ENCODE measurements at regions not wholly inside any gene's neighbourhood (a gene's known extent, or its start where the extent isn't known, plus 50 kb on each side); places are given as distances from the start of the nearest gene placed in this dataset.

DNA sequence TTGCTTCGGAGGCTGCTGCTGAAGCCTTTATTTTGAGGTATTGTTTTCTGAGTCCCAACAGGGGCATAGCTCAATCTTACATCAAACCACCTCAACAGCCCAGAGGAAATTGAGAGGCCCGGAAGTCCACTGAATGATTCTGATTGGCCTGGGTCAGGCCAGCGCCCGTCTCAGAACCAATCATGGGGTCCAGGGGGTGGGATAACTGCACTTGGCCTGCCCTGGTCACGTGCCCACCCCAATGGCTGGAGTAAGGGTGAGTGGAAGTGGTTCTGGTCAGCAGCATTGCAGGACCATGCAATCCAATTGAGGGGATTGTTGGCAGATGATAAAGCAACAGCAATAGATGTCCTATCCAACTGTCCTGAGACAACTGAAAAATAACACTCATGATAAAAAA lies 190.6 kb downstream of the HERPUD2 start:
- Histone ChIP-seq H3K4me3 (no peak overlapping the region), H3K27me3 (no peaks in the 10 kb centered on the region), H3K27ac (no peak overlapping the region), H3K36me3 (no peaks in the 10 kb centered on the region), H3K9me3 (no peaks in the 10 kb centered on the region), H3K4me1 (no peaks in the 10 kb centered on the region)
- in situ Hi-C loops (cut with MboI; ENCODE audit: low sequenced_read_pairs in 4 of 4) (loop anchor here in 1 of 4 donors (25.0 kb wide), 1 partner anchor 442 kb away; no protein-coding TSS in a partner anchor), intact Hi-C loops (cut with DNase I; ENCODE audit: low total_unique reads) (no loop called here)
- no peak for ATAC-seq
- DNase-seq, result no peak
- TF ChIP-seq POLR2A (IDR thresholded peaks at IDR 0.05), result no peak
- TF ChIP-seq, protein P1, sequence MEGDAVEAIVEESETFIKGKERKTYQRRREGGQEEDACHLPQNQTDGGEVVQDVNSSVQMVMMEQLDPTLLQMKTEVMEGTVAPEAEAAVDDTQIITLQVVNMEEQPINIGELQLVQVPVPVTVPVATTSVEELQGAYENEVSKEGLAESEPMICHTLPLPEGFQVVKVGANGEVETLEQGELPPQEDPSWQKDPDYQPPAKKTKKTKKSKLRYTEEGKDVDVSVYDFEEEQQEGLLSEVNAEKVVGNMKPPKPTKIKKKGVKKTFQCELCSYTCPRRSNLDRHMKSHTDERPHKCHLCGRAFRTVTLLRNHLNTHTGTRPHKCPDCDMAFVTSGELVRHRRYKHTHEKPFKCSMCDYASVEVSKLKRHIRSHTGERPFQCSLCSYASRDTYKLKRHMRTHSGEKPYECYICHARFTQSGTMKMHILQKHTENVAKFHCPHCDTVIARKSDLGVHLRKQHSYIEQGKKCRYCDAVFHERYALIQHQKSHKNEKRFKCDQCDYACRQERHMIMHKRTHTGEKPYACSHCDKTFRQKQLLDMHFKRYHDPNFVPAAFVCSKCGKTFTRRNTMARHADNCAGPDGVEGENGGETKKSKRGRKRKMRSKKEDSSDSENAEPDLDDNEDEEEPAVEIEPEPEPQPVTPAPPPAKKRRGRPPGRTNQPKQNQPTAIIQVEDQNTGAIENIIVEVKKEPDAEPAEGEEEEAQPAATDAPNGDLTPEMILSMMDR (IDR thresholded peaks at IDR 0.05 in 4 of 5, conservative IDR thresholded peaks at IDR 0.05 in 1 of 5), result no peak

- Histone ChIP-seq H3K4me3 (no peak overlapping the region), H3K9me3 (no peaks in the 10 kb centered on the region), H3K27me3 (no peaks in the 10 kb centered on the region), H3K27ac (no peak overlapping the region), H3K36me3 (no peaks in the 10 kb centered on the region), H3K4me1 (no peaks in the 10 kb centered on the region)
- intact Hi-C loops (cut with DNase I; ENCODE audit: low total_unique reads) (no loop called here), in situ Hi-C loops (cut with MboI; ENCODE audit: low sequenced_read_pairs in 4 of 4) (loop anchor here in 1 of 4 donors (25.0 kb wide), 1 partner anchor 439 kb away; no protein-coding TSS in a partner anchor)
- TF ChIP-seq POLR2A (IDR thresholded peaks at IDR 0.05), result no peak
- TF ChIP-seq, protein P1 (IDR thresholded peaks at IDR 0.05 in 4 of 5, conservative IDR thresholded peaks at IDR 0.05 in 1 of 5), result no peak
- DNase-seq (no peak), ATAC-seq (no peak)
Measured at GRCh38 chr7:35501681-35502080, 193.3 kb downstream of the HERPUD2 start.

DNA sequence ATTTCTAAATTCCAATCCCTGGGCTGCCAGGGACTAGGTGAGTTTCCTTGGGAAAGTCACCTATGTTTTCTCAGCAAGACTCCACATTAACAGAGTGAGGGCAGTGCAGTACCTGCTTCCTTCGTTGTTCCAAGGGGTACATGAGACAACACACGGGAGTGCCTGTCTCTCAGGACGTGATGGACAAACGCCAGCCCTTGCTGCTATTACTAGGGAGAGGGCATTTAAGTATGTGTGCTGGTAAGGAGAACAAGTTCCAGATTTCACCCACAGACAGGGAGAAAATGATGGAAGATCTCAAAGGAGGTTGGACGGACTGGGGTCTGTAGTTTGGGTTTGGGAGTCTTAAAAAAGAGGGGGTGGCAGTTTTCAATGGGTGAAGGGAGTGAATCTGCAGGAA lies 195.7 kb downstream of the HERPUD2 start:
- intact Hi-C loops (cut with DNase I; ENCODE audit: low total_unique reads), result no loop called here

DNA sequence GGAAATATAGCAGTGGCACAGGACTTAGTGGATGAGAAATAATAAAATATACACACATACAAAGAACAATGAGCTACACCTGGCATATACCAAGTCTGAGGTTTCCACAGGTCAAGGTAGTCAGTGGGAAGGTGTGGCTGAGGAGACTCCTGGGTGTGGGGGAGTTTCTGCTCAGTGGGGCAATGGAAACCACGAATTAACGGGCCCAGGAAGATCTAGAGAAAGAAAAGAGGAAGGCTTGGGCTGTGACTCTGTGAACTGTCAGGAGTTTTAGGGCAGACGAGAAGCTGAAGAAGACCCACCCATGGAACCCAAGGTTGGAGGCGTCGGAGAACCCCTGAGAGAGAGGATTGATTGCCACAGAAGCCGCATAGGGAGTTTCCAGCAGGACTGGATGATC lies 196.5 kb downstream of the HERPUD2 start:
- TF ChIP-seq, protein P1 (IDR thresholded peaks at IDR 0.05 in 4 of 5, conservative IDR thresholded peaks at IDR 0.05 in 1 of 5), result no peak
- TF ChIP-seq POLR2A (IDR thresholded peaks at IDR 0.05), result no peak
- H3K4me3 ChIP-seq, result no peak overlapping the region

More for the DNA sequence above, 195.7 kb downstream of the HERPUD2 start:
- no peak for TF ChIP-seq POLR2A (IDR thresholded peaks at IDR 0.05)
- TF ChIP-seq, protein P1 (IDR thresholded peaks at IDR 0.05 in 4 of 5, conservative IDR thresholded peaks at IDR 0.05 in 1 of 5), result no peak
- in situ Hi-C loops (cut with MboI; ENCODE audit: low sequenced_read_pairs in 4 of 4), result no loop called here
- no peaks in the 10 kb centered on the region for H3K4me1 ChIP-seq
- no peak overlapping the region for H3K4me3 ChIP-seq
- ATAC-seq (no peak), DNase-seq (no peak)
- no peaks in the 10 kb centered on the region for H3K9me3 ChIP-seq
- H3K27me3 ChIP-seq, result no peaks in the 10 kb centered on the region
- H3K27ac ChIP-seq, result no peak overlapping the region
- no peaks in the 10 kb centered on the region for H3K36me3 ChIP-seq

DNA sequence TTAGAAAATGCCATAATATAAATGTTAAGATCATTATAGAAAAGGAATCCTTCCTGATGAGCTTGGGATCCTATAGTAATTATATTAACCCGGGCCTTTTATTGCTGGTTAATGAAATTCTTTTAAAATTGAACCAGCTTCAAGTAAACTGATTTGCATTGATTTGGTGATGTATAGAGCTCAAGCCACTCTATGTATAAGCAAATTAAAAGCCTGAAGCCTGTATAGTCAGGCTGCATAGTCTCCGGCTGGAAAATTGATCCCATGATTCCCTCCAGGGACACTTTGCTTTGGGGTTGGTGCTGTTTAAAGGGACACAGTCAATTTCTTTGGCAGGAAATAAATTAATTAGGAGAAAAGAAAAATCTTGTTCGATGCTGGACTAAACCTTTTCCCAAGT lies 199.1 kb downstream of the HERPUD2 start:
- intact Hi-C loops (cut with DNase I; ENCODE audit: low total_unique reads) (no loop called here), in situ Hi-C loops (cut with MboI; ENCODE audit: low sequenced_read_pairs in 4 of 4) (no loop called here)
- no peak for TF ChIP-seq POLR2A (IDR thresholded peaks at IDR 0.05)
- TF ChIP-seq, protein P1 (IDR thresholded peaks at IDR 0.05 in 4 of 5, conservative IDR thresholded peaks at IDR 0.05 in 1 of 5), result no peak
- H3K9me3 ChIP-seq, result no peaks in the 10 kb centered on the region
- ATAC-seq (no peak), DNase-seq (no peak)
- no peak overlapping the region for H3K4me3 ChIP-seq
- H3K4me1 ChIP-seq, result no peaks in the 10 kb centered on the region
- no peaks in the 10 kb centered on the region for H3K36me3 ChIP-seq
- no peaks in the 10 kb centered on the region for H3K27me3 ChIP-seq
- H3K27ac ChIP-seq, result no peak overlapping the region

More for the DNA sequence above, 196.5 kb downstream of the HERPUD2 start:
- in situ Hi-C loops (cut with MboI; ENCODE audit: low sequenced_read_pairs in 4 of 4) (no loop called here), intact Hi-C loops (cut with DNase I; ENCODE audit: low total_unique reads) (no loop called here)
- no peaks in the 10 kb centered on the region for H3K9me3 ChIP-seq
- H3K4me1 ChIP-seq, result no peaks in the 10 kb centered on the region
- no peaks in the 10 kb centered on the region for H3K27me3 ChIP-seq
- H3K36me3 ChIP-seq, result no peaks in the 10 kb centered on the region
- H3K27ac ChIP-seq, result no peak overlapping the region
- no peak for DNase-seq
- ATAC-seq, result no peak

Data from gastrocnemius medialis (tissue), 4 donors.